Suppressor macrophage treated with lipopolysaccharide for 1 hour (primary cell): ENCODE measurements at regions not wholly inside any gene's neighbourhood (a gene's known extent, or its start where the extent isn't known, plus 50 kb on each side); places are given as distances from the start of the nearest gene placed in this dataset.
"Not testable (repeated sequence)": the region's sequence is repeated elsewhere in the genome, so short reads cannot be mapped to it uniquely, and the experiment has no call there.

Experiments used
- DNase-seq, 3 donors: peaks; one replicate each; pipeline ENCODE4 v3.0.0-alpha.2; 2020 to 2022

DNA sequence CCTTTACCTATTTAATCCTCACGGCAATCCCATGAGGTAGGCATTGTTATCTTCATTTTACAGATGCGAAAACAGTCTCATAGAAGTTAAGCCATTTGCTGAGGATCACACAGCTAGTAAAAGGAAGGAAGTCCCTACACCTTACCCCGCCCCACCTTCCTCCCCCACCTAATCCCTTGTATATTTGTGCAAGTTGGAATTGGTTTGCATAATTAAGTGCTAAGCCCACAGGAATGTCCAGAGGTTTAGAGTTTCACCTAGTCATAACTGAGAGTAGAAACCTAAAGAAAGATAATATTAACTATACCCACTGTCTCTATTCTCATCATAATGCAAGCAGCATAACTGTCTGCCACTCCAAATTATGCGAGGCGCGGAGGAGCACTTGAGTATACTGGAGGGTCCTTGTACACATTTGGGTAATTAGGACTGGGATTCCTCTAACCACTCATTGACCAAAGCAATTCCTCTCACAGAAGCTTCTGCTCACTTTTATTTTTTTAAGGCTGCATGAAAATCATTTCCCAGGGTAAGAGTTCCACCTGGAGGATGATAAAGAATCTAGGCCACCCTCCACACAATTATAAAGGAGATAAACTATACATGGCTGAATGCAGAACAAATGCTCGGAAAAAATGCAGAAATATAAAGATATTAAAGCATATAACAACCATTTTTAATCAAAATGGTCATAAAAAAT lies 199.9 kb downstream of the FAM181B start:
- DNase-seq: no peak

DNA sequence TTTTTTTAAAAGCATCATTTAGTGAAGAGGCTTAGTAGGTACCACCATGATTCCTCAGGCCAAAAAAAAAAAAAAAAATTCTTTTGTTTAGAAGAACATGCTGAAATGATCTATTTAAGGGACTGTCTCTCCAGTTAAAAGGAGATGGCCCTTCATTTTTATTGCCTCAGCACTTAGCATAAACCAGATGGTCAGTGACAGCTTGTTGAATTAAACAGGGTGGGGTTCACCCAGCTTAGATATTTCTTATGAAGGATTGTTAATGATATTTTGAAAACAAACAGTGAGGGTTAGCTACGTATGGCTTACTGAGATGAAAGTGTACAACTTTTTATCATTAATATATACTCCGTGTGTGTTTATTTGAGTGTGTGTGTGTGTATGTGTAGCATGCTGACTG lies 203.7 kb downstream of the FAM181B start:
- no peak for DNase-seq

DNA sequence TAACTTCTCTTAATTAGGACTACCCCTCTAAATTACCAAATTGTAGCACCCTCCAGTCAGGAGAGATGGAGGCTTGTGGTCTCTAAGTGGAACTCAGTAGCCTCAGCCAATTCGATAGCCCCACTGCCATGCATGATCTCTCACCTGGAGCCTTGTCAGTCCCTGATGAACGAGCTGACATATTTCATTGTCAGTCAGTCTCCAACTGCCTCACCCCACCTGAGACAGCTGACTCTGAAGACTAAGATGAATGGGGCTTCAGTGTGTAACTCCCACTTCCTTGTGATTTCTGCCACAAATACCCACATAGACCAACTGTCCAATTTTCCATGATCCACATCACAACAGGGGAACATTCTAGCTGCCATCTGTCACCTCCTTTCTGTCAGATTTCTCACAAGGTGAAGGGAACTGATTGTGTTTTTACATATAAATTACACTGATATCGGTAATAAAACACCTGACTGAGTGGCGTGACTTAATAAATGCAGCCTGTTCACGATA lies 206.5 kb downstream of the FAM181B start:
- DNase-seq: no peak

DNA sequence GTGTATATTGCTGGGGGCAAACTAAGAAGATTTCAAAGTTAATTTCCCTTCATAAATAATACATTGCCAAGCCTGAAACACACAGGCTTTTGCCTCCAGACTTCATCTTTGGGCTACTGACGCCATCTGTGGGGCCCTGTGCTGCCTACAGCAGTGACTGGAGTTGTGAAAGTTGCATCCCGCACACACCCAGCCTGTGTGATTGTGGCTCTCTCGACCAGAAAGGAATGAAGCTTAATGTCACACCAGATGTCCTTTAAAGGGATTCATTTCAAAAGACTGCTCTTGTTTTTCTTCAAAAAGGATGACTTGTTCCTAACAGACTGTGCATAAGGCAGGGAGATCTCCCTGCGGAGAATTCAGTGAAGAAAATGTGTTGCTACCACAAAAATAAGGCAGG lies 210.5 kb downstream of the FAM181B start:
- DNase-seq: peak in 2 of 3 donors; percentile 20 to 29

DNA sequence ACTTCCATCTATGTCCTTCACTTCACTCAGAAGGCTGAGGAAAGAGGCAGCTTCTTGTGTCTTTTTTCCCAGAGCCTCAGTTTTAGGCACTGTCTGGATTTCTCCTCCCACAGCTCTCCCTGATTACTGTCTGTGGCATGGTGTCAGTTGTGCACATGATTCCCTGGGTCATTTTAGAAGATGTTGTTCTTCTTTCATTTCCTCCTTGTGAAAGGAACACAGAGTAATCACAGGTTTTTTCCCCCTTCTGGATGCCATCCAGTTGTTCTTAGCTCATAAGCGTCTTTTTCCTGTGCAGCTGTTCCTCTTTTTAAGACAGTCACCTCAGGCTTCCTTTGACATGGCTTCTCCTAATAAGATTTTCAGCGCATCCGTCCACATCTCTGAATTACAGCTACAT lies 212.2 kb downstream of the FAM181B start:
- DNase-seq: peak; percentile 83 to 92 (median 92)

DNA sequence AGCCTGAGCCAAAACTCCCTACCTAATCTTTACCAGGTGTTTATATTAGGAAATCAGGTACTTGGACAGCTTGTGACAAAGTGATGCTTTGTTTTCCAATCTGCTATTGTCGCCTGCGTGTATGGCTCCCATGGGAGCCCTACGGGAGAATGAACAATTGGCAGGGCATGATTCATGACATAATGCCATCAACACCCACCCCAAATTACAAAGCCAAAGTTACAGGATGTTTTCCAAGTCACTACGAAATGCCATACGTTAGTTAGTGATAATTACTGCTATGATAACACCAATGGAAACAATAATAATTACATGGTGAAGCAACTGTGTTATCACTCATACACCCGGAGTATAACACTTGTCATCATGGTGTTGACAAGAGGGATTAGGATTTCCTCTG lies 226.4 kb downstream of the FAM181B start:
- DNase-seq: no peak

DNA sequence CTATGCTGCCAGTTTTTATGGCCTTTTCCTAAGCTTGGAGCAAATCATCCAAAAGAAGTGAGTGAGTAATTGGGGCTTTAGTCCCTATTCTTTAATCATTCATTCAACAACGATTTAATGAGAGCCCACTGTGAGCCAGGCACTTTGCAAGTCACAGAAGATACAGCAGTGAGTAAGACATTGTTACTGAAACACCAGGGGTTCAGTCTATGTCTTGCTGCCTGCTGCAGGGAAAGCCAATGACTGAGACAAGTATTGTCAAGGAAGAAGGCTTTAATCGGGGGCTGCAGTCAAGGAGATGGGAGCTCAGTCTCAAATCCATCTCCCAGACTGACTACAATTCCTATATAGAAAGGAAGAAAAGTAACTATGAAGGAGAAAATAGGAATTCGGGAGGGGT lies 228.3 kb downstream of the FAM181B start:
- DNase-seq: no peak

DNA sequence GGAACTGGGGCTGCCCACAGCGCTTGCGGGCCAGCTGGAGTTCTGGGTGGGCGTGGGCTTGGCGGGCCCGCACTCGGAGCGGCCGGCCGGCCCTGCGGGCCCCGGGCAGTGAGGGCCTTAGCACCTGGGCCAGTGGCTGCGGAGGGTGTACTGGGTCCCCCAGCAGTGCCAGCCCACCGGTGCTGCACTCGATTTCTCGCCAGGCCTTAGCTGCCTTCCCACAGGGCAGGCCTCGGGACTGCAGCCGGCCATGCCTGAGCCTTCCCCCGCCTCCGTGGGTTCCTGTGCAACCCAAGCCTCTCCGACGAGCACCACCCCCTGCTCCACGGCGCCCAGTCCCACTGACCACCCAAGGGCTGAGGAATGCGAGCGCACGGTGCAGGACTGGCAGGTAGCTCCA lies 232.5 kb downstream of the FAM181B start:
- DNase-seq: not testable (repeated sequence)

DNA sequence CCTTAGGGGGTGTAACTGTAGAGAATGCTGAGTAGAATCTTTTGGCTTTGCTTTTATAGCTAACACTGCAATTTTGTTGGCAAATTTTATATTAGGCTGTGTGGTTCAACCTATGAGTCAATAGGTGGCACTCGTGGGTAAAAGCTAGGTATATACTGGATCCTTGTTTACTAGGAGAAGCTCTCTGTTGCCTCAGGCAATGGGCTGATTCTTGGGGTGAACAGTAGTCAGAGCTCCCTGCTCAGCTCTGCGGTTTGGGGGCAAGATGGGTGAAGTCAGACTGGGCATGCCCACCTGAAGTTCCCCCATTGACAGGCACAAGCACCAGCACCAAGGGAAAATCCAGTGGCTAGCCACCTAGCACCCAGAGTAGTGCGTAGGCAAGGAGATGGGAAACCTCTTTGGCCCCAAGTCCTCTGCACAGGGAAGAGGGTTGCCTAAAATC lies 238.7 kb downstream of the FAM181B start:
- DNase-seq: peak; percentile 50 to 67 (median 54)

DNA sequence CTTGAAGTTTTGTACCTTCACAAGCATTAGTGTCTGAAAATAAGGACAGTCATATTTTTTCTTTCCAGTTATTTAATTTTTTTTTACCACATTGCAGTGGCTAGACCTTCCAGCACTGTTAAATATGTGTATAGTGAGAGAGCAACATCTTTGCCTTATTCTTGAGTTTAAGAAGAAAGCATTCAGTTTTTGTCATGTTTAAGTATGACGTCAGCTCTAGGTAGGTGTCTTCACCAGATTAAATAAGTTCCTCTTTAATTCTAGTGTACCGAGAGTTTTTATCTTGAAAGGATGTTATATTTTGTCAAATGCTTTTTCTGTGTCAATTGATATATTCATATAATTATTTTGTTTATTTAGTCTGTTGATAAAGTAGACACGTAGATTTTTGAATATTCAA lies 258.8 kb downstream of the FAM181B start:
- DNase-seq: no peak

DNA sequence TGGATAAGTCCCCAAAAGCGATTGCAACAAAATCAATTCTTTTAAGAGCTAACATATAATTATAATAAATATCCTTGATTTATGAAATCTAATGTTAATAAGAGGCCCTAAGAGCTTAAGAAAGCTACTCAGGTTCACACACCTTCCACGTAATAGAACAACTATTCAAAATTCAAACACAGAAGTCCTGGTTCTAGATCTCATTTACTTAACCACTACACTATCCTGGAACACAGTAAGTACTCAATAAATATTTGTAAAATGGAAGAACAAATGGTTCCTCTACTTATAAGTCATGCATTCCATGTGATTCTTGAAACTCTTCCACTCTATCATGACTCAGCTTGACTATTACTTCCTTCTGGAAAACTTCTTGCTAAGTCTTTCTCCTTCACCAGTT lies 268.2 kb downstream of the FAM181B start:
- DNase-seq: peak in 1 of 3 donors; percentile 3

DNA sequence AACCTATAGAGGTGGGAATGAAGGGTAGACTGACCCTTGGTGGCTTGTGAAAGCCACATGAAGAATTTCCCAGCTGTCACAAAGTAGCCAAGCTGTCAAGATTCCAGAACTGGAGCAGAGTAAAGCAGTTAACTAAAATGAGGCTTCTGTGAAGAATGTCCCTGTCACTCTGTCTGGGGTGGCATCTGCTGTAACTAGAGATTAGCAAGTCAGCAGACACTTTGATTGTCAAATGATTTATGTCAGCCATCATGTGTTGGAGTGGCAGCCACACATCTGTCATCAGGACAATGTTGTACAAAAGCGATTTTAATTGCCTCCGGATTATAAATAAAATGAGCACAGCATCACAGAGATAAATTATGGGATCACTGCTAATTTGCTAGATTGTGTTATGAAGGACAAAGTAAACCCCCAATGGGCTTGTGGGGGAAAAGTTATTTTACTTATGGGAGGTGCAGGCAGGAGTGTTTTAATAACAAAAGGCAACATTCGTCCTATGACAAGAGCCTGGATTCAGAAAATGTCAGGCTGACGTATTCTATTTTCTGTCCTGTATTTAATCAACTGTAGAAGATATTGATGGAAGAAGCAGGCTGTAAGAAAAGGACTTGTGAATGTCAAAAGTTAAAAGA lies 270.9 kb downstream of the FAM181B start:
- DNase-seq: no peak

DNA sequence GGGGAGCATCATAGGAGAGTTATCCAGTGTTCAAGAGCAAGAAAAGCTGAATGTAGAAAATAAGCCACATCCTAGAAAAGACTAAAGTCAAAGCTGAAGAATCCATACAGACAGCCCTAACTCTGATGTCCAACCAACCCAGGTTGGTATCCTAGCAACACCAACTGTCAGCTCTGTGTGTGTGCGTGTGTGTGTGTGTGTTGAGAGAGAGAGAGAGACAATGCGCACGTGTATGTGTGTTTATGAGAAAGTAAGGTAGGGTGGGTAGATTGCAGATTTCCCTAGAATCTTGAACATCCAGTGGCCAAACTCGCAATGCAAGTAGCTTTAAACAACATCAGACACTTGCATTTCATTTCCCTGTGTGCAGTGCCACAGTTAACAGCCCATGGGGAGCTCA lies 274.9 kb downstream of the FAM181B start:
- no peak for DNase-seq

DNA sequence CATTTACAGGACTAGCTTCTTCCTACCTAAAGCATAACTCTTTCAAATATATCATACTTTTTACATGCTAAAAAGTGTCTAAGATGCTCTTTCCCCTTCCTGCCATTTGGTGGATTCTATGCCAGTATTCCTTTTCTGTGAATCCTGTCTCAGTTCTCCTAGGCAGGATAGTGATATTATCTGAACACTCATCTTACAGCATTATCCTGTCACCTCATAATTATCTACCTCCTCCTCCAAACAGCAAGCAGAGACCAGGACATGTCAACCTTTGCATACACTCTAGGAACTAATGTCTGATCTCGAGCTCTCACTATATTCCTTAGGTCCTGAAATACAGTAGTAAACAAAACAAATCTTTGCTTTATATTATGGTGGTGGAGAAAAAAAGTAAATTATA lies 275.5 kb downstream of the FAM181B start:
- no peak for DNase-seq

DNA sequence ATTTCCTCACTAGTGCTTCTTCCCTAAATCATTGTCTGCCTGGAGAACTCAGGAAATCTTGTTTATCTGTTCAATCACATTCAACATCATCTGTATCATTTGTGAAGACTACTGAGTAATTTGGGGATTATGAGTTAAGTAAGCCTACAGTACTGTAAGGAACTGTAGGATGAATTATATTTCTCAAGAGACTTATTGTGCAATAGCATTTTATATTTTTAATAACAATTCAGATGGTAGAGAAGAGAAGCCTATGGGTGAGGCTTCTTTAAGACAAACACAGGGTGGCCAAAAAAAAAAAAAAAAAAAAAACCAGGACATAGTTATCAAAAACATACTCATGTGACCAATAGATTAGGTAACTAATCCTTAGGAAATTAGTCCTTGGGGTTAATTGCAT lies 282.7 kb downstream of the FAM181B start:
- no peak for DNase-seq

DNA sequence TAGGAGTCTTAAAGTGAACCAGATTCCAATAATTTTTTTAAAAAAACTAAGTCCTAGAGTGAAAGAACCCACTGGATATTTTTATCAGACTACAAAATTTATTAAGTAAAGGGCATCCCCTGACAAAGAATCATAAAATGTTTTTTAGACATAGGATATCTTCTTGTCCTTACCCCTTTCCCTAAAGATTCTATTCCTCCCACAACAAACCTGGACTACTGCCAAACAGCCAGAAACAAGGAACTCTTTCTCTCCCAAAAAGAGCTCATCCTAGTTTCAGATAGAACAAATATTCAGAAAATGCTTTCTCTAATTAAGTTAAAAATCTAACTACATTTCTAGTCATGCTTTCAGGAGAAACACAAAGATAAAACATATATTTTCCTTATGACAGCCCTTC lies 327.1 kb downstream of the FAM181B start:
- DNase-seq: no peak

DNA sequence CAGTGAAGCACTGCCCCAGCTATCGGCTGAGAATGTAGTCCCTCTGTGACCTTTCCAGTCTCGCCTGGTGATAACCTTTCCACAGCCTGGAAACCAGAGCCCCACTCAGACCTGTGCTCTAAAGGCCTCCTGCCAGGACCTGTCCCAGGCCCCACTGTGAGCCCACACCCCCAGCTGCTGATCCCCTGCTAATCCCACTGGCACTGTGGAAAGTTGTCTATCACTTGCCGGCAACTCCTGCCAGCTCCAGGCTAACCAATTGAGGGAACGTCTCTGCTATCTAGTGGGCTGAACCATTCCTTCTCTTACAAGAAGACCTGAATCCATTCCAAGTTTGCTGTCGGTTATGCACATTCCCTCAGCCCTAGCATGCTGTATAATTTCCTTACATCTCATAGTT lies 328.2 kb downstream of the FAM181B start:
- DNase-seq: no peak

DNA sequence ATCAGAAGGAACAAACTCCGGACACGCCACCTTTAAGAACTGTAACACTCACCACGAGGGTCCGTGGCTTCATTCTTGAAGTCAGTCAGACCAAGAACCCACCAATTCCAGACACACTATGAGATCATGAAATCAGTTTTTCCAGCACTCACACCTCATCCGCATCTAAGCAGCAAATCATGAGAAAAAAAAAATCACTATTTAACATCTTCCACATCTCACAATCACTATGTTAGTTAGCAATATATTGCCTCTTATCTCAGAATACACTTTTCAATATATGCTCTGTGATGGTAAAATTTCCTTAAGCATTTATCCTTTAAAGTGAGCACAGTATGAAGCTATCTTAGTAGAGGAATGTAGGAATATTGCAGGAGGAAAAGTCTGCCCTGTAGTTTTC lies 328.7 kb downstream of the FAM181B start:
- DNase-seq: no peak

DNA sequence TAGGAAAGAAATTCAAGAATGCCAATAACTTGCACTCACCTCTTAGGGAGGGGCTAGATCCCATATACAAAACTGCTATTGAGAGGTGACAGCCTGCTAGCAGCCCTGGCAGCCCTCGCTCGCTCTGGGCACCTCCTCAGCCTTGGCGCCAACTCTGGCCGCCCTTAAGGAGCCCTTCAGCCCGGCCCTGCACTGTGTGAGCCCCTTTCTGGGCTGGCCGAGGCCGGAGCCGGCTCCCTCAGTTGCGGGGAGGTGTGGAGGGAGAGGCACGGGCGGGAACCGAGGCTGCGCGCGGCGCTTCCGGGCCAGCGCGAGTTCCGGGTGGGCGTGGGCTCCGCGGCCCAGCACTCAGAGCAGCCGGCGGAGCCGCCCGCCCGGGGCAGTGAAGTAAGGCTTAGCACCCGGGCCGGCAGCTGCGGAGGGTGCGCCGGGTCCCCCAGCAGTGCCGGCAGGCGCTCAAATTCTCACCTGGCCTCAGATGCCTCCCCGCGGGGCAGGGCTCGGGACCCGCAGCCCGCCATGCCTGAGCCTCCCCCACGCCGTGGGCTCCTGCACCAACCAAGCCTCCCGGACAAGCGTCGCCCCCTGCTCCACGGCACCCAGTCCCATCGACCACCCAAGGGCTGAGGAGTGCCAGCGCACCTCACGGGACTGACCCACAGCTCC lies 329.9 kb downstream of the FAM181B start:
- DNase-seq: no peak

DNA sequence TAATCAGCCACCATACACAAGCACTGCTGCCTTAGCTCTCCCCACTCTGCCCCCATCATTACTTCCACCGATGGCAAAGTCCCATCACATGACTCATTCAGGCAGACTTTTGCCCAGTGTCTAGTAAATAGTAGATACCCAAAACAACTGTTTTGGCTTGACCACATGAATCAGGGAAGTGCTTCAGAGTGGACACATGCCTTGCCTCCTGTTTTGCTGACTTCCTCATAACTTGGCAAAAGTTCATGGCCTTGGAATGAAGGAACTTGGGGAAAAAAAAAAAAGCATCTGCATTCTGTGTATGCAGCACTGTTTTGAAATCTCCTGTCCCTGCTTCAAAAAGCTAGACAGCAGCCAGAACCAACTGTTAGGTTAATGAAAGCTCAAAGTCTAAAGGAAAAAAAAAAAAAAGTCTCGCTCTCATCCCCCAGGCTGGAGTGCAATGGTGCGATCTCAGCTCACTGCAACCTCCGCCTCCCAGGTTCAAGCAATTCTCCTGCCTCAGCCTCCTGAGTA lies 335.3 kb downstream of the FAM181B start:
- DNase-seq: peak; percentile 10 to 26 (median 20)

DNA sequence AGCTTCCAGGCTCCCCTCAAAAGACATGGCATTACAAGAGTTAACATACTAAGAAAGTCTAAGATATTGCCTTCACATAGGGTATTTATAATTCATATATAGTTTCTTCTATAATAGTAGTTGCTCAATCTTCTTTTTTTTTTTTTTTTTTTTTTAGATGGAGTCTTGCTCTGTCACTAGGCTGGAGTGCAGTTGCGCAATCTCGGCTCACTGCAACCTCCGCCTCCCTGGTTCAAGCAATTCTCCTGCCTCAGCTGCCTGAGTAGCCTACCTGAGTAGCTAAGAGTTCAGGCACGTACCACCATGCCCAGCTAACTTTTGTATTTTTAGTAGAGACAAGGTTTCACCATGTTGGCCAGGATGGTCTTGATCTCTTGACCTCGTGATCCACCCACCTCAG lies 337.0 kb downstream of the FAM181B start:
- DNase-seq: not testable (repeated sequence)

DNA sequence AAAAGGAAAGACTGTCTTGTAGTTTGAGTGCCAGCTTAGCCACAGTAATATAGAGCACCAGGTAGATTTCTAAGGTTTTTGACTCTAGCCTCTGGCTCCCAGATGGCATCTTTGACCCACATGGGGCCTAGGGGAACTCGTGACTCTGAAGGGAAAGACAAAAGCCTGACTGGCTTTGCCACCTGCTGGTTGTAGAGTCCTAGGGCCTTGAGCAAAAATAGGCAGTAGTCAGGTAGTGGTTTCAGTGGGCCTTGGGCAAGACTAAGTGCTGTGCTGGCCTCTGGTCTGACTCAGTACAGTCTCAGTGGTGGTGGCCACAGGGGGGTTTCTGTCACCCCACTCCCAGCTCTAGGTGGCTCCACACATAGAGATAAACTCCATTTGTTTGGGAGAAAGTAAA lies 349.4 kb downstream of the FAM181B start:
- no peak for DNase-seq

DNA sequence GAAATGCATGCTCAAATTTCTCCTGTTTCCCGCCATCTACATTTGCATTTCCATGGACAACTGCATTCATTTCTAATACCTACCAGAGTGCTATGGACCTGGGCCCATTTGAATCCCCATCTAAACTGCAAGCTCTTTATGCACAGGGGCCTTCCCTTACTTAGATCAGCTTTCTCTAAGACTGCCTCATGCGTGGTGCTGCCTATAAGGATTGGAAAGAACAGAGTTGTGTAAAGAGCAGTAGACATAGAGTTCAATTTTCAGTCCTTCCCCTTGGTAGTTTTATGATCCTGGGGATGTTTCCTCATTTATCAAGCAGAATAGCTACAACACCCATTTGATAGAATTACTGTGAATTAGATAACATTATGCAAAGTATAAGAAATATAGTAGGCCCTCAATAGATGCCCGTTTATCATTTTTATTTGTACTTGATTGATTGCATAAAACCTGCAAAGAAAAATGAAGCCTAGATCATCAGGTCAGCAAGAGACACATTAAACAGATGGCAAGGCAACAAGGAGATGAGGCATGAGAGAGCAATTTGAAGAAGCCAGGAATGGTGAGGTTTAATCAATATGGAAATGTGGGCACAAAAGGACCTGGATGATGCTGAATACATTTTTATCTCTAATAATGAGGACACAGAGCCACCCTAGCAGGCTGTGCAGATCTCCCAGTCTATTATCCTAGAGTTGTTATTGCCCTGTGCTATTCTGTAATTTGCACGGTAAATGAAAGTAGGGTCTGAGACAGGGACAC lies 359.7 kb downstream of the FAM181B start:
- DNase-seq: no peak
